Spleen (tissue), 7 donors: ENCODE measurements at regions not wholly inside any gene's neighbourhood (a gene's known extent, or its start where the extent isn't known, plus 50 kb on each side); places are given as distances from the start of the nearest gene placed in this dataset.

Experiments
- POLR2A ChIP-seq, 3 donors: fragments of 450-650 bp; IDR thresholded peaks; one replicate each; pipeline ENCODE4 v1.5.1; 2017; ENCODE audit warnings: antibody characterized with exemption in 3 of 3, mild to moderate bottlenecking in 1 of 3
- TF ChIP-seq, protein P1 (sequence below), 11 experiments: fragments of 200-600 bp in 7 of 11; fragments of 450-650 bp in 4 of 11; sonication (generic) in 4 of 11; IDR thresholded peaks in 8 of 11; conservative IDR thresholded peaks in 3 of 11; 1 replicate in 7 of 11; 2 replicates in 4 of 11; pipeline versions ENCODE4 v1.4.0 to v1.8.0; 2016 to 2021; ENCODE audit warnings: antibody characterized with exemption in 11 of 11, inconsistent platforms in 4 of 11, mild to moderate bottlenecking in 1 of 11
- donor health status: DM: no; HTN: no; CAD: no; lungs with moderate emphysema.
- donor health status: DM: no; HTN: no; CAD: no.
- donor health status: DM: no; HTN: no; CAD: no.

DNA sequence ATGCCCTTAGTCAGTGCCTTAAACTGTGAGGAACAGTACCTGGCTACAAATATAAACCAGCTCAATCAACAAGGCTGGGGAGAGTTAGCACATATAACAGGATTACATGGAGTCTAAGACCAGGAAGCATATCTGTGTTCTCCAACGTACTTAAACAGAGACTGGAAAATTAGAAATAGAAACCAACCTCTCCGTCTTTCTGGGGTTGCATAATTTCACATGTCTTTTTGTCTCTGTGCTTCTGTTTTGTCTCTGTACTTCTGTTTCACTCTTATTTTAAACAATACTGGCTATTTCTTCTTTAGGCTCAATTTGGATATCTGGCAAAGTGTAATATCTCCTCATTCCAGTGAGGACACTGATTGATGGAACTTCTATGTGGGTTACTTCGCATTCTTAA is 749.0 kb upstream of the ZEB2 start:
- TF ChIP-seq, protein P1, sequence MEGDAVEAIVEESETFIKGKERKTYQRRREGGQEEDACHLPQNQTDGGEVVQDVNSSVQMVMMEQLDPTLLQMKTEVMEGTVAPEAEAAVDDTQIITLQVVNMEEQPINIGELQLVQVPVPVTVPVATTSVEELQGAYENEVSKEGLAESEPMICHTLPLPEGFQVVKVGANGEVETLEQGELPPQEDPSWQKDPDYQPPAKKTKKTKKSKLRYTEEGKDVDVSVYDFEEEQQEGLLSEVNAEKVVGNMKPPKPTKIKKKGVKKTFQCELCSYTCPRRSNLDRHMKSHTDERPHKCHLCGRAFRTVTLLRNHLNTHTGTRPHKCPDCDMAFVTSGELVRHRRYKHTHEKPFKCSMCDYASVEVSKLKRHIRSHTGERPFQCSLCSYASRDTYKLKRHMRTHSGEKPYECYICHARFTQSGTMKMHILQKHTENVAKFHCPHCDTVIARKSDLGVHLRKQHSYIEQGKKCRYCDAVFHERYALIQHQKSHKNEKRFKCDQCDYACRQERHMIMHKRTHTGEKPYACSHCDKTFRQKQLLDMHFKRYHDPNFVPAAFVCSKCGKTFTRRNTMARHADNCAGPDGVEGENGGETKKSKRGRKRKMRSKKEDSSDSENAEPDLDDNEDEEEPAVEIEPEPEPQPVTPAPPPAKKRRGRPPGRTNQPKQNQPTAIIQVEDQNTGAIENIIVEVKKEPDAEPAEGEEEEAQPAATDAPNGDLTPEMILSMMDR (IDR thresholded peaks at IDR 0.05 in 8 of 11, conservative IDR thresholded peaks at IDR 0.05 in 3 of 11): no peak
- no peak for TF ChIP-seq POLR2A (IDR thresholded peaks at IDR 0.05)
